ENCODE measurements at regions not wholly inside any gene's neighbourhood (a gene's known extent, or its start where the extent isn't known, plus 50 kb on each side); places are given as distances from the start of the nearest gene placed in this dataset.
A peak's percentile ranks its signal among the peaks of the same experiment; 100 is the strongest.

DNA sequence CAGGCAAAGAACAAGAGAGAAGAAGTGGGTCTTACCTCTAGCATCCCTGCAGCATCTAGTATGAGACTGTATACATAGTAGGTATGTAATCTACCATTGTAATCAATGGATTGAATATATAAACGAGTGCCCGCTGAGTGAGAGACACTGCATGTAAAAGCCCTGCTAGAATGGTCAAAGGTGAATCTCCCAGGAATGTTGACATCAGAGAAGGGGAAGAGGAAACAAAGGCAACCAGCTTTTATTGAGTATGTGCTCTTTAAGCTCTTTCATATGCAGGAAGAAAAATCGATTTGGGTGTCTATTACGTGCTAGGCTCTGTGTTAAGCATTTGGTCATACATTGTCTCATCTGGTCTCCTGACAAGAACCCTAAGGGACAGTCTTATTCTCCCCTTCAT, 91.9 kb upstream of the KLHL13 start:
- no peak overlapping the region for H3K4me2 ChIP-seq
- TF ChIP-seq Cebpa-rat (IDR thresholded peaks at IDR 0.05), result no peak
- H3K9ac ChIP-seq, result no peak overlapping the region
- no peak overlapping the region for H3K27ac ChIP-seq
- no peaks in the 10 kb centered on the region for H3K9me3 ChIP-seq (replicated peaks in 1 of 11)
- H3K27me3 ChIP-seq, result peaks cover 0 to 60% (median 0%) of the 10 kb centered on the region in 11 experiments; a peak in 5 of 22 replicates
- no peaks in the 10 kb centered on the region for H3K36me3 ChIP-seq
- H3K4me1 ChIP-seq, result peaks cover 22 to 25% (median 24%) of the 10 kb centered on the region in 10 experiments
- H4K20me1 ChIP-seq, result peaks cover 0 to 16% (median 0%) of the 10 kb centered on the region in 11 experiments; a peak in 5 of 22 replicates
- no peak overlapping the region for H3K4me3 ChIP-seq

DNA sequence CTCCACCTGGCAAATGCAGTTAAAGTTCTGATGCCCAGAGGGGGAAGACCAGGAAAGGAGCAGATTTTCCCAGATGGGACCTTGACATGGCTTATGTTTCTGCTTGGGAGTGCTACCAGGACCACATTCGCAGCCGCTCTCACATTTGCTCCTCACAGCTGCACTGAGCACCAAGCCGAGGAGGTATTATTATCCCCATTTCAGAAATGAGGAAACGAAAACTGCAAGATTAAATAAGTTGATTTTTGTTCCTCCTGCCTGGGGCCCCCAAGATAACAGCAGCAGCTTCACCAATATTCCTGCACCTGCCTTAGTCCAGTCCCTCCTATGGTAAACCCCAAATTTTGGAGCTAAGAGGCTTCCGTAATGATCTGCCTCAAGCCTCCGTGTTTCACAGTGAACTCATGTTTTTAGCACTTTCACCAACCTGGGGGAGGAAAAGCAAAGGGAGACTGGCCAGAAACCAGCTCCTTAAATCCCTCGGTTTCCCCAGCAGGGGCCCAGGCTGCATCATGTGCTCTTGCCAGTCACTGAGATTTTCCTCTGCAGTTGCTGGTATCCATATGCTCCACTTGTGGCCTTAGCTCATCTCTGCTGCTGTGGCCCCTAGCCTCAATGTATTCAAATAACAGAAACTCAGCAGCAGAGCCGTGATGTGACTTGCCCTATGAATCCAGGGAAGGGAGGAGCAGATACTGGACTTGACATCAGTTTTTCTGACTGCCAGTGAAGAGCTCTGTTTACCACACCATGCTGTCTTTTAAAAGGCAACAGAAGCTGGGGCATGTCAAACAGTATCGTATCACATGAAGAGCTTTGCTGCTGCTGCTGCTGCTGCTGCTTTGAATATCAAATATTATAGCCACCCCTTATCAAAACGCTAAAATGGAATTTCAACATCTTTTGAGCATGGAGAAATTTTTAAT, 95.5 kb upstream of the KLHL13 start:
- peak overlapping the region; percentile 48 to 83 (median 69) for H3K4me2 ChIP-seq
- H3K36me3 ChIP-seq, result no peaks in the 10 kb centered on the region
- H3K27me3 ChIP-seq, result peaks cover 0 to 70% (median 6%) of the 10 kb centered on the region in 11 experiments; a peak in 9 of 22 replicates
- H3K4me1 ChIP-seq, result peaks cover 24 to 41% (median 31%) of the 10 kb centered on the region in 10 experiments
- no peak overlapping the region; a peak in 1 of 22 replicates for H3K9ac ChIP-seq
- TF ChIP-seq Cebpa-rat (IDR thresholded peaks at IDR 0.05), result no peak
- peaks cover 0 to 16% (median 0%) of the 10 kb centered on the region in 11 experiments; a peak in 5 of 22 replicates for H4K20me1 ChIP-seq
- no peak overlapping the region for H3K27ac ChIP-seq
- no peak overlapping the region for H3K4me3 ChIP-seq
- no peaks in the 10 kb centered on the region for H3K9me3 ChIP-seq (replicated peaks in 1 of 11)

- peak overlapping the region; percentile 48 to 83 (median 69) for H3K4me2 ChIP-seq
- H4K20me1 ChIP-seq, result peaks cover 0 to 16% (median 0%) of the 10 kb centered on the region in 11 experiments; a peak in 5 of 22 replicates
- H3K36me3 ChIP-seq, result no peaks in the 10 kb centered on the region
- H3K4me1 ChIP-seq, result peaks cover 24 to 41% (median 31%) of the 10 kb centered on the region in 10 experiments
- TF ChIP-seq Cebpa-rat (IDR thresholded peaks at IDR 0.05), result no peak
- H3K9ac ChIP-seq, result no peak overlapping the region
- H3K4me3 ChIP-seq, result no peak overlapping the region
- no peaks in the 10 kb centered on the region for H3K9me3 ChIP-seq (replicated peaks in 1 of 11)
- no peak overlapping the region for H3K27ac ChIP-seq
- peaks cover 0 to 70% (median 6%) of the 10 kb centered on the region in 11 experiments; a peak in 9 of 22 replicates for H3K27me3 ChIP-seq
These were observed 96.2 kb upstream of the KLHL13 start for GRCh38 chrX:118212817-118213183.

GRCh38 chrX:118215346-118215745, 98.7 kb upstream of the KLHL13 start:
- Histone ChIP-seq H3K4me2 (peak overlapping the region in 3 of 11 experiments; percentile 35 to 55 (median 46); a peak in 4 of 22 replicates), H3K36me3 (no peaks in the 10 kb centered on the region), H3K4me3 (no peak overlapping the region), H3K9me3 (replicated peaks in 1 of 11) (no peaks in the 10 kb centered on the region), H3K27ac (no peak overlapping the region), H3K27me3 (peaks cover 0 to 62% (median 6%) of the 10 kb centered on the region in 11 experiments; a peak in 9 of 22 replicates), H3K4me1 (peaks cover 24 to 41% (median 31%) of the 10 kb centered on the region in 10 experiments), H4K20me1 (peaks cover 0 to 16% (median 0%) of the 10 kb centered on the region in 11 experiments; a peak in 5 of 22 replicates), H3K9ac (no peak overlapping the region)
- TF ChIP-seq Cebpa-rat (IDR thresholded peaks at IDR 0.05), result no peak

GRCh38 chrX:118216087-118216486, 99.5 kb upstream of the KLHL13 start:
- no peak for TF ChIP-seq Cebpa-rat (IDR thresholded peaks at IDR 0.05)
- peaks cover 0 to 59% (median 6%) of the 10 kb centered on the region in 11 experiments; a peak in 9 of 22 replicates for H3K27me3 ChIP-seq
- peaks cover 0 to 16% (median 0%) of the 10 kb centered on the region in 11 experiments; a peak in 5 of 22 replicates for H4K20me1 ChIP-seq
- H3K4me1 ChIP-seq, result peaks cover 24 to 40% (median 31%) of the 10 kb centered on the region in 10 experiments
- no peak overlapping the region for H3K9ac ChIP-seq
- peak overlapping the region in 8 of 11 experiments; percentile 2 to 55 (median 11); a peak in 9 of 22 replicates for H3K4me2 ChIP-seq
- no peak overlapping the region for H3K4me3 ChIP-seq
- H3K9me3 ChIP-seq (replicated peaks in 1 of 11), result no peaks in the 10 kb centered on the region
- H3K36me3 ChIP-seq, result no peaks in the 10 kb centered on the region
- H3K27ac ChIP-seq, result no peak overlapping the region

DNA sequence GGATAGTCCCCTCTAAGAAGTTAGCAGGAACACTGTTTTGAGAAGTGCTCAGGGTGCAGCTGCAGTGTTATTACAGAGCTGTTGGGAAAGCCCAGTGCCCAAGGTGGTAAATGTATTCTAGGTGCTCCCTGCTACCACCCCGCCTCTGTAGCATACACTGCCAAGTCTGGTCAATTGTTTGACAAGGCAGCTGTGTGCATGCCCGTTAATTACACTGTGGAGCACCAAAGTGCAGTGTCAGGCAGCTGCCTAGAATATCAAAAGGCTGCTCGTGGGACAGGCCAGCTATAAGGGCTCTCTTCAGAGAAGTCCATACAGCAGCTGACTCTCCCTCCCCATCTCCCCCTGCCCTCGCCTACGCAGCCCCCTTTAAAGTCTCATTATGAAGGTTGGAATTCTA, 99.9 kb upstream of the KLHL13 start:
- H3K27me3 ChIP-seq, result peaks cover 0 to 55% (median 6%) of the 10 kb centered on the region in 11 experiments; a peak in 9 of 22 replicates
- no peak overlapping the region for H3K4me3 ChIP-seq
- no peaks in the 10 kb centered on the region for H3K36me3 ChIP-seq
- peaks cover 0 to 15% (median 0%) of the 10 kb centered on the region in 11 experiments; a peak in 5 of 22 replicates for H4K20me1 ChIP-seq
- no peak overlapping the region for H3K27ac ChIP-seq
- peaks cover 20 to 36% (median 26%) of the 10 kb centered on the region in 10 experiments for H3K4me1 ChIP-seq
- no peak overlapping the region for H3K9ac ChIP-seq
- H3K4me2 ChIP-seq, result peak overlapping the region in 7 of 11 experiments; percentile 2 to 55 (median 12); a peak in 7 of 22 replicates
- TF ChIP-seq Cebpa-rat (IDR thresholded peaks at IDR 0.05), result no peak
- no peaks in the 10 kb centered on the region for H3K9me3 ChIP-seq (replicated peaks in 1 of 11)

GRCh38 chrX:118218079-118218478, 101.5 kb upstream of the KLHL13 start:
- no peak for TF ChIP-seq Cebpa-rat (IDR thresholded peaks at IDR 0.05)
- H3K4me1 ChIP-seq, result peaks cover 4 to 20% (median 11%) of the 10 kb centered on the region in 10 experiments
- no peaks in the 10 kb centered on the region for H3K36me3 ChIP-seq
- H4K20me1 ChIP-seq, result 0 out of 22 replicates have a peak, but pooled peaks cover 0 to under 1% (median 0%) of the 10 kb centered on the region in 11 experiments
- no peak overlapping the region for H3K27ac ChIP-seq
- H3K27me3 ChIP-seq, result peaks cover 0 to 46% (median 6%) of the 10 kb centered on the region in 11 experiments; a peak in 9 of 22 replicates
- no peaks in the 10 kb centered on the region for H3K9me3 ChIP-seq (replicated peaks in 1 of 11)
- no peak overlapping the region for H3K9ac ChIP-seq
- H3K4me2 ChIP-seq, result no peak overlapping the region
- no peak overlapping the region for H3K4me3 ChIP-seq

- no peaks in the 10 kb centered on the region for H4K20me1 ChIP-seq
- H3K9me3 ChIP-seq (replicated peaks in 1 of 11), result no peaks in the 10 kb centered on the region
- H3K27me3 ChIP-seq, result peaks cover 0 to 46% (median 6%) of the 10 kb centered on the region in 11 experiments; a peak in 9 of 22 replicates
- H3K4me2 ChIP-seq, result no peak overlapping the region
- no peak overlapping the region for H3K9ac ChIP-seq
- no peaks in the 10 kb centered on the region for H3K36me3 ChIP-seq
- no peak overlapping the region for H3K27ac ChIP-seq
- no peak overlapping the region for H3K4me3 ChIP-seq
- no peak for TF ChIP-seq Cebpa-rat (IDR thresholded peaks at IDR 0.05)
- peaks cover 0 to 16% (median 6%) of the 10 kb centered on the region in 10 experiments; a peak in 9 of 20 replicates for H3K4me1 ChIP-seq
These were observed 102.3 kb upstream of the KLHL13 start for GRCh38 chrX:118218940-118219339.

DNA sequence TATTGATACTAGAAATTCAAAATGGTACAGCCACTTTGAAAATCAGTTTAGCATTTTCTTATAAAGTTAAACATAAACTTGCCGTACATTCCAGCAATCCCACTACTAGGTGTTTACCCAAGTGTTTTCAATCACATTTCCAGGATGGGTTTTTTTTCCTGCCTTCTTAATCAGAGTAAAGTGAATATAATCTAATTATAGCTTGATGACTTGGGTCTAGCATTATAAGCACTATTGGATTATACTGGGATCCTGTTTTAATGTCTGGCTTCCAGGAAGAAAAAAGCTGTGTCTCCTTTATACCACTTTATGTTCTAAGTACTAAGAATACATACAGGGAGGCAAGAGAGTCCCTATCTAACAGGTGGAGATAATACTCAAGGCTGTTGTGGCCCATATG, 103.3 kb upstream of the KLHL13 start:
- Histone ChIP-seq H3K9ac (no peak overlapping the region), H3K27me3 (peaks cover 0 to 40% (median 6%) of the 10 kb centered on the region in 11 experiments; a peak in 9 of 22 replicates), H3K27ac (no peak overlapping the region), H3K9me3 (replicated peaks in 1 of 11) (no peaks in the 10 kb centered on the region), H3K4me2 (no peak overlapping the region), H3K4me1 (peaks cover 0 to 16% (median 6%) of the 10 kb centered on the region in 10 experiments; a peak in 9 of 20 replicates), H3K36me3 (no peaks in the 10 kb centered on the region), H3K4me3 (no peak overlapping the region), H4K20me1 (no peaks in the 10 kb centered on the region)
- TF ChIP-seq Cebpa-rat (IDR thresholded peaks at IDR 0.05), result no peak
